Body of pancreas (tissue), 4 donors: ENCODE measurements at regions not wholly inside any gene's neighbourhood (a gene's known extent, or its start where the extent isn't known, plus 50 kb on each side); places are given as distances from the start of the nearest gene placed in this dataset.

ENCODE experiments used
- ATAC-seq: fragments of 150-250 bp; one replicate; pipeline ENCODE4 v1.9.1; 2016
- DNase-seq, 4 donors: peaks; one replicate each; pipeline ENCODE4 v3.0.0-alpha.2; 2019
- H3K27ac ChIP-seq, 4 donors: fragments of 200-600 bp; sonication (generic); 1 replicate in 3 of 4; 2 replicates in 1 of 4; pipeline versions ENCODE4 v1.5.1 to v1.6.1; 2016 to 2019; ENCODE audit warnings: mild to moderate bottlenecking in 1 of 4, mixed read lengths in 1 of 4, moderate library complexity in 1 of 4
- H3K27me3 ChIP-seq, 2 donors: fragments of 200-600 bp; sonication (generic); one replicate each; pipeline ENCODE4 v1.6.0; 2016; ENCODE audit warnings: mild to moderate bottlenecking in 1 of 2
- H3K36me3 ChIP-seq, 2 donors: fragments of 200-600 bp; sonication (generic); replicated peaks in 1 of 2; 2 replicates each; pipeline ENCODE4 v1.5.1; 2016; ENCODE audit warnings: low read depth in 2 of 2; ENCODE audit not compliant: insufficient read depth in 1 of 2
- H3K4me1 ChIP-seq: fragments of 200-600 bp; sonication (generic); one replicate; pipeline ENCODE4 v1.6.0; 2016
- H3K4me3 ChIP-seq, 2 donors: fragments of 200-600 bp; sonication (generic); 1 replicate in 1 of 2; 2 replicates in 1 of 2; pipeline ENCODE4 v1.5.1; 2016 to 2019
- H3K9me3 ChIP-seq, 3 donors: fragments of 200-600 bp; sonication (generic); 1 replicate in 2 of 3; 2 replicates in 1 of 3; pipeline ENCODE4 v1.5.1; 2016
- POLR2A ChIP-seq, 3 donors: fragments of 450-650 bp; IDR thresholded peaks; one replicate each; pipeline ENCODE4 v1.6.1; 2016; ENCODE audit warnings: antibody characterized with exemption in 3 of 3, mild to moderate bottlenecking in 2 of 3
- WGBS, 2 donors: methylation state at CpG; one replicate each; pipeline ENCODE4 v1.1.5; 2017; 5-methylcytosine and 5-hydroxymethylcytosine counted together
- intact Hi-C: fragments of 100-400 bp; cut with DNase I; formaldehyde crosslinking; loops from one replicate; pipeline ENCODE4 v1.15.1; 2023
- TF ChIP-seq, protein P1 (sequence below), 7 experiments: fragments of 450-650 bp in 4 of 7; fragments of 200-600 bp in 3 of 7; sonication (generic) in 3 of 7; IDR thresholded peaks; one replicate each; pipeline ENCODE4 v1.5.1; 2016 to 2019; ENCODE audit warnings: antibody characterized with exemption in 7 of 7

DNA sequence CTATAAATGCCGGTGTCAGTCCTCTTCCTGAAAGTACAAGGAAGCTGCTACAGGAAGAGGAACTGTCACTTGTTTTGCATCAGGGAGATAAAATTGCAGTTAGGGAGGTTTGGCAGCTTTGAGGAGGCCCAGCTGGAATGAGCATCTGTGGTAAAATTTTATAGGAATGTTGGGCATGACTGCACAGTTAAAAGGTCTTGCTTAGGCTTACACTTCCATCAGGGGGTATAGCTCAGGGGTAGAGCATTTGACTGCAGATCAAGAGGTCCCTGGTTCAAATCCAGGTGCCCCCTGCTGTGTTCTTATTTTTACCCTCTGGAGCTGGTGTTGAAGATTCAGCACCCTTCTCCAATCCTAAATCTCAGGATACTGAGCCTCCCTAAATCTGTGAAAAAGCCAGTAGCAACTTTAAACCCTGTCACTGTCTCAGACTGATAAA lies 65.9 kb downstream of the ZNF467 start:
- Histone ChIP-seq H3K4me1 (no peaks in the 10 kb centered on the region), H3K27ac (no peak overlapping the region), H3K4me3 (no peak overlapping the region), H3K36me3 (no peaks in the 10 kb centered on the region), H3K9me3 (peaks cover 0 to 15% (median 0%) of the 10 kb centered on the region in 3 donors), H3K27me3 (no peaks in the 10 kb centered on the region)
- WGBS, 2 donors, result 40 to 46% methylated on average over 1 of the region's 1 CpG
- TF ChIP-seq POLR2A (IDR thresholded peaks at IDR 0.05), result no peak
- TF ChIP-seq, protein P1, sequence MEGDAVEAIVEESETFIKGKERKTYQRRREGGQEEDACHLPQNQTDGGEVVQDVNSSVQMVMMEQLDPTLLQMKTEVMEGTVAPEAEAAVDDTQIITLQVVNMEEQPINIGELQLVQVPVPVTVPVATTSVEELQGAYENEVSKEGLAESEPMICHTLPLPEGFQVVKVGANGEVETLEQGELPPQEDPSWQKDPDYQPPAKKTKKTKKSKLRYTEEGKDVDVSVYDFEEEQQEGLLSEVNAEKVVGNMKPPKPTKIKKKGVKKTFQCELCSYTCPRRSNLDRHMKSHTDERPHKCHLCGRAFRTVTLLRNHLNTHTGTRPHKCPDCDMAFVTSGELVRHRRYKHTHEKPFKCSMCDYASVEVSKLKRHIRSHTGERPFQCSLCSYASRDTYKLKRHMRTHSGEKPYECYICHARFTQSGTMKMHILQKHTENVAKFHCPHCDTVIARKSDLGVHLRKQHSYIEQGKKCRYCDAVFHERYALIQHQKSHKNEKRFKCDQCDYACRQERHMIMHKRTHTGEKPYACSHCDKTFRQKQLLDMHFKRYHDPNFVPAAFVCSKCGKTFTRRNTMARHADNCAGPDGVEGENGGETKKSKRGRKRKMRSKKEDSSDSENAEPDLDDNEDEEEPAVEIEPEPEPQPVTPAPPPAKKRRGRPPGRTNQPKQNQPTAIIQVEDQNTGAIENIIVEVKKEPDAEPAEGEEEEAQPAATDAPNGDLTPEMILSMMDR (IDR thresholded peaks at IDR 0.05), result no peak
- no peak for DNase-seq
- intact Hi-C loops, result no loop called here
- no peak for ATAC-seq

DNA sequence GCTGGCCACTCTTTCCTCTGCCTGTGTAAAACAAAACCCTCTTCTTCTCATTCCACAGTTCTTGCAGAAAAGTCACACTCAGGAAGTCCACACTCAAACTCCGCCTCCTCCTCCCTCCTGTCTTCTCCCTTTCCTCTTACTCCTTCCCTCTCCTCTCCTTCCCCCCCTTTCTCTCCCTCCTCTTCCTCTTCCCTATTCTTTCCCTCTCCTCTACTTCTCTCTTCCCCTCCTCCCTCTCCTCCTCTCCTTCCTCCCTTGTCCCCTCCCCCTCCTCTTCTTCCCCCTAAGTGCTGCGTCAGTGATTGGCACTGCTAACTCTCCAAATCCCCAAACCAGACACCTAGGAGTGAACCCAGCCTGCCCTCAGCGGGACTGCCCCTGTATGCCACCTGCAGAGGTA lies 67.0 kb downstream of the ZNF467 start:
- no peak for TF ChIP-seq POLR2A (IDR thresholded peaks at IDR 0.05)
- TF ChIP-seq, protein P1 (IDR thresholded peaks at IDR 0.05), result no peak
- no peaks in the 10 kb centered on the region for H3K36me3 ChIP-seq
- H3K9me3 ChIP-seq, result peaks cover 0 to 11% (median 0%) of the 10 kb centered on the region in 3 donors
- H3K27ac ChIP-seq, result no peak overlapping the region
- DNase-seq (no peak), ATAC-seq (no peak)
- H3K27me3 ChIP-seq, result no peaks in the 10 kb centered on the region
- H3K4me1 ChIP-seq, result no peaks in the 10 kb centered on the region
- no peak overlapping the region for H3K4me3 ChIP-seq
- intact Hi-C loops, result no loop called here
- WGBS, 2 donors, result 57 to 59% methylated on average over 3 of the region's 3 CpGs

DNA sequence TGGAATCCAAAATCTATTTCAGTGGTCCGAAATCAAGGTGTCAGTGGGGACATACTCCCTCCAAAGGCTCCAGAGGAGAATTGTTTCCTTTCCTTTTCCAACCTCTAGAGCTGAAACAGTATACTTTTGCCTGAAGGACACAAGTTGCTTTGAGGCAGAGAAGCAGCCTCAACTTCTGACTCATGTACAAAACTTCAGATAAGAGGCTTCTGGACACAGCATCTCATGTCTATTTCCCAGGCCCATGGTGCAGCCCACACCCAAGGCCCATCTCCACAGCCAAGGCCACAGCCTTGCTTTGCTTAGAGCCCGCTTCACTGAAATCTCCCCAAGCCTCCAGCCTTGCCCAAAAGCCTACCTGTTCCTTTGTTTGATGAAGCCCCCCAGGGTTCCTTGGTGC lies 68.9 kb downstream of the ZNF467 start:
- H3K4me3 ChIP-seq, result no peak overlapping the region
- H3K9me3 ChIP-seq, result no peaks in the 10 kb centered on the region
- 74 to 79% methylated on average over 2 of the region's 2 CpGs for WGBS, 2 donors
- H3K27me3 ChIP-seq, result no peaks in the 10 kb centered on the region
- DNase-seq (no peak), ATAC-seq (no peak)
- intact Hi-C loops, result no loop called here
- no peaks in the 10 kb centered on the region for H3K36me3 ChIP-seq
- H3K4me1 ChIP-seq, result no peaks in the 10 kb centered on the region
- TF ChIP-seq, protein P1 (IDR thresholded peaks at IDR 0.05), result no peak
- no peak for TF ChIP-seq POLR2A (IDR thresholded peaks at IDR 0.05)
- no peak overlapping the region for H3K27ac ChIP-seq

DNA sequence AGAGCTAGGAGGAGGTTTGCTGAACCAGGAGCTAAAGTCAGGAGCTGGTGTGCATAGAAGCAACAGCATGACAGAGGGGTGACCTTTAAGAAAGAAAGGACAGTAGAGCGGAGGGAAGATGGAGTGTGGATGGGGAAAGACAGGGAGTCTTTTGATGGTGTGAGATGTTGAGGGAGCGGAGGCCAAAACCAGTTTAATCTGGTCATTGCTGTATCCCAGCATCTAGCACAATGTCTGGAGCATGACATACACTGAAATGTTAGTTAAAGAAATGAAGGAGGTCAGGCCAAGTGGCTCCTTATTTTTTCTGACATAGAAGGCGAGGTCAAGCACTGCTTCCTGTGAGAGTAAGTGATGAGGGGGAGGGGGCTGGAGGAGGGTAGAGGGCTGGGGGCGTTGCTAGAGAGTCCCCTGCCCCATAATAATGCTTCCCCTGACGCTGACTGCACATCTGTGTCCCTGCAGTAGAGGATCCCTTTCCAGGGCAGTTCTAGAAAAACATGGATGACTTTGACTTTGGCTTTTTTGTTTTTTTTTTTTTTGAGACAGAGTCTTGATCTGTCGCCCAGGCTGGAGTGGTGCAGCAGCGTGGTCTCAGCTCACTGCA lies 70.2 kb downstream of the ZNF467 start:
- intact Hi-C loops, result no loop called here
- H3K4me3 ChIP-seq, result no peak overlapping the region
- H3K9me3 ChIP-seq, result no peaks in the 10 kb centered on the region
- 74% methylated on average over 7 of the region's 7 CpGs for WGBS, 2 donors
- no peaks in the 10 kb centered on the region for H3K36me3 ChIP-seq
- no peaks in the 10 kb centered on the region for H3K4me1 ChIP-seq
- ATAC-seq (no peak), DNase-seq (no peak)
- no peak overlapping the region for H3K27ac ChIP-seq
- TF ChIP-seq, protein P1 (IDR thresholded peaks at IDR 0.05), result no peak
- TF ChIP-seq POLR2A (IDR thresholded peaks at IDR 0.05), result no peak
- no peaks in the 10 kb centered on the region for H3K27me3 ChIP-seq
